Effector memory CD8-positive, alpha-beta T cell (primary cell): ENCODE measurements at regions not wholly inside any gene's neighbourhood (a gene's known extent, or its start where the extent isn't known, plus 50 kb on each side); places are given as distances from the start of the nearest gene placed in this dataset.

ENCODE experiments used
- ATAC-seq: fragments of 150-1000 bp; cut with Tn5 transposase; replicated peaks from 2 replicates; pipeline ENCODE4 v1.10.0; 2021; ENCODE audit warnings: mild to moderate bottlenecking, moderate library complexity
- DNase-seq, 3 experiments: peaks; one replicate each; pipeline ENCODE4 v3.0.0; 2021
- H3K27ac Mint-ChIP-seq, 2 donors: one replicate each; pipeline ENCODE4 v1.8.0; 2022; ENCODE audit warnings: mild to moderate bottlenecking in 2 of 2, mixed read lengths in 2 of 2, moderate library complexity in 2 of 2
- H3K27me3 Mint-ChIP-seq, 2 donors: one replicate each; pipeline ENCODE4 v1.8.0; 2022; ENCODE audit warnings: mixed read lengths in 2 of 2
- H3K36me3 Mint-ChIP-seq: one replicate; pipeline ENCODE4 v1.8.0; 2022; ENCODE audit warnings: mild to moderate bottlenecking, moderate library complexity, mixed read lengths; ENCODE audit not compliant: insufficient read depth
- H3K4me1 Mint-ChIP-seq, 2 donors: one replicate each; pipeline ENCODE4 v1.8.0; 2022; ENCODE audit warnings: low read depth in 2 of 2, mixed read lengths in 2 of 2
- H3K4me3 Mint-ChIP-seq, 2 donors: one replicate each; pipeline ENCODE4 v1.8.0; 2022; ENCODE audit warnings: mild to moderate bottlenecking in 2 of 2, mixed read lengths in 2 of 2, moderate library complexity in 2 of 2
- H3K9me3 Mint-ChIP-seq, 2 donors: one replicate each; pipeline ENCODE4 v1.8.0; 2022; ENCODE audit warnings: mixed read lengths in 2 of 2

GRCh38 chr4:41883988-41884734 is 51.1 kb upstream of the TMEM33 start:
- Mint-ChIP-seq H3K4me3 (no peak overlapping the region), H3K36me3 (no peaks in the 10 kb centered on the region), H3K4me1 (peaks cover 10 to 12% of the 10 kb centered on the region in 2 donors), H3K27ac (no peak overlapping the region), H3K9me3 (no peaks in the 10 kb centered on the region), H3K27me3 (peaks cover 48 to 72% of the 10 kb centered on the region in 2 donors)
- DNase-seq (no peak), ATAC-seq (no peak)

GRCh38 chr4:41882625-41883347 is 52.4 kb upstream of the TMEM33 start:
- peak; percentile 90 for ATAC-seq
- Mint-ChIP-seq H3K4me3 (peak overlapping the region; percentile 64 to 72), H3K27ac (no peak overlapping the region), H3K27me3 (peaks cover 61 to 86% of the 10 kb centered on the region in 2 donors), H3K9me3 (no peaks in the 10 kb centered on the region), H3K4me1 (peaks cover 13 to 17% of the 10 kb centered on the region in 2 donors), H3K36me3 (no peaks in the 10 kb centered on the region)
- DNase-seq, result peak; percentile 11 to 47 (median 44)

GRCh38 chr4:41881981-41882624 is 53.1 kb upstream of the TMEM33 start:
- Mint-ChIP-seq H3K4me3 (peak overlapping the region; percentile 64 to 72), H3K9me3 (no peaks in the 10 kb centered on the region), H3K27me3 (peaks cover 68 to 93% of the 10 kb centered on the region in 2 donors), H3K4me1 (peaks cover 13 to 17% of the 10 kb centered on the region in 2 donors), H3K27ac (no peak overlapping the region), H3K36me3 (no peaks in the 10 kb centered on the region)
- DNase-seq (no peak), ATAC-seq (peak; percentile 21)

GRCh38 chr4:41880840-41881831 is 54.1 kb upstream of the TMEM33 start:
- H3K27me3 Mint-ChIP-seq, result peaks cover 78 to 94% of the 10 kb centered on the region in 2 donors
- peaks cover 13 to 17% of the 10 kb centered on the region in 2 donors for H3K4me1 Mint-ChIP-seq
- DNase-seq (no peak), ATAC-seq (no peak)
- H3K9me3 Mint-ChIP-seq, result no peaks in the 10 kb centered on the region
- H3K4me3 Mint-ChIP-seq, result peak overlapping the region; percentile 72 to 78
- no peak overlapping the region for H3K27ac Mint-ChIP-seq
- no peaks in the 10 kb centered on the region for H3K36me3 Mint-ChIP-seq

- H3K4me3 Mint-ChIP-seq, result peak overlapping the region; percentile 65 to 78
- no peak for DNase-seq
- ATAC-seq, result no peak
- peaks cover 13 to 17% of the 10 kb centered on the region in 2 donors for H3K4me1 Mint-ChIP-seq
- no peaks in the 10 kb centered on the region for H3K36me3 Mint-ChIP-seq
- no peaks in the 10 kb centered on the region for H3K9me3 Mint-ChIP-seq
- H3K27ac Mint-ChIP-seq, result no peak overlapping the region
- H3K27me3 Mint-ChIP-seq, result peaks cover 80 to 94% of the 10 kb centered on the region in 2 donors
These were observed 55.0 kb upstream of the TMEM33 start for GRCh38 chr4:41880022-41880837.

GRCh38 chr4:41879552-41879951 is 55.7 kb upstream of the TMEM33 start:
- peaks cover 76 to 94% of the 10 kb centered on the region in 2 donors for H3K27me3 Mint-ChIP-seq

GRCh38 chr4:41878991-41879491 is 56.2 kb upstream of the TMEM33 start:
- no peak overlapping the region for H3K27ac Mint-ChIP-seq
- no peaks in the 10 kb centered on the region for H3K36me3 Mint-ChIP-seq
- H3K9me3 Mint-ChIP-seq, result no peaks in the 10 kb centered on the region
- peak overlapping the region in 1 of 2 donors; percentile 24 for H3K4me3 Mint-ChIP-seq
- ATAC-seq (no peak), DNase-seq (no peak)
- peaks cover 13 to 17% of the 10 kb centered on the region in 2 donors for H3K4me1 Mint-ChIP-seq
- H3K27me3 Mint-ChIP-seq, result peaks cover 79 to 94% of the 10 kb centered on the region in 2 donors

More at GRCh38 chr4:41879552-41879951, 55.7 kb upstream of the TMEM33 start:
- no peaks in the 10 kb centered on the region for H3K36me3 Mint-ChIP-seq
- no peaks in the 10 kb centered on the region for H3K9me3 Mint-ChIP-seq
- H3K4me1 Mint-ChIP-seq, result peaks cover 13 to 17% of the 10 kb centered on the region in 2 donors
- H3K4me3 Mint-ChIP-seq, result no peak overlapping the region
- DNase-seq (no peak), ATAC-seq (no peak)
- H3K27ac Mint-ChIP-seq, result no peak overlapping the region

- ATAC-seq (no peak), DNase-seq (no peak)
- peak overlapping the region in 1 of 2 donors; percentile 24 for H3K4me3 Mint-ChIP-seq
- no peaks in the 10 kb centered on the region for H3K36me3 Mint-ChIP-seq
- H3K9me3 Mint-ChIP-seq, result no peaks in the 10 kb centered on the region
- peaks cover 82 to 94% of the 10 kb centered on the region in 2 donors for H3K27me3 Mint-ChIP-seq
- H3K4me1 Mint-ChIP-seq, result peaks cover 17 to 20% of the 10 kb centered on the region in 2 donors
- H3K27ac Mint-ChIP-seq, result no peak overlapping the region
These were observed 56.9 kb upstream of the TMEM33 start for GRCh38 chr4:41878170-41878969.

- H3K9me3 Mint-ChIP-seq, result no peaks in the 10 kb centered on the region
- ATAC-seq (no peak), DNase-seq (no peak)
- H3K36me3 Mint-ChIP-seq, result no peaks in the 10 kb centered on the region
- no peak overlapping the region for H3K4me3 Mint-ChIP-seq
- H3K27me3 Mint-ChIP-seq, result peaks cover 93 to 100% of the 10 kb centered on the region in 2 donors
- H3K4me1 Mint-ChIP-seq, result peaks cover 17 to 20% of the 10 kb centered on the region in 2 donors
- H3K27ac Mint-ChIP-seq, result no peak overlapping the region
These were observed 58.0 kb upstream of the TMEM33 start for GRCh38 chr4:41877020-41877796.

GRCh38 chr4:41874873-41875272 is 60.4 kb upstream of the TMEM33 start:
- H3K27ac Mint-ChIP-seq, result no peak overlapping the region
- no peaks in the 10 kb centered on the region for H3K9me3 Mint-ChIP-seq
- H3K4me3 Mint-ChIP-seq, result no peak overlapping the region
- H3K36me3 Mint-ChIP-seq, result no peaks in the 10 kb centered on the region
- peaks cover 87 to 100% of the 10 kb centered on the region in 2 donors for H3K27me3 Mint-ChIP-seq
- ATAC-seq (no peak), DNase-seq (no peak)
- peaks cover 7 to 8% of the 10 kb centered on the region in 2 donors for H3K4me1 Mint-ChIP-seq

GRCh38 chr4:41874398-41874797 is 60.8 kb upstream of the TMEM33 start:
- Mint-ChIP-seq H3K27ac (no peak overlapping the region), H3K9me3 (no peaks in the 10 kb centered on the region), H3K4me1 (peaks cover 7 to 8% of the 10 kb centered on the region in 2 donors), H3K27me3 (peaks cover 82 to 100% of the 10 kb centered on the region in 2 donors), H3K36me3 (no peaks in the 10 kb centered on the region), H3K4me3 (no peak overlapping the region)
- DNase-seq (no peak), ATAC-seq (no peak)
